Trophoblast cell (in vitro differentiated cells and primary cell): ENCODE measurements at regions not wholly inside any gene's neighbourhood (a gene's known extent, or its start where the extent isn't known, plus 50 kb on each side); places are given as distances from the start of the nearest gene placed in this dataset.

ENCODE experiments used
- DNase-seq, 2 donors: peaks; one replicate each; pipeline ENCODE4 v3.0.0-alpha.2; 2016
- H2AFZ ChIP-seq: 2 replicates; pipeline ENCODE4 v1.6.1; 2013; ENCODE audit warnings: low read length, moderate library complexity, mild to moderate bottlenecking; ENCODE audit not compliant: insufficient read depth, poor library complexity
- H2AK5ac ChIP-seq: 2 replicates; pipeline ENCODE4 v1.6.1; 2013; ENCODE audit warnings: mild to moderate bottlenecking, low read length
- H2BK120ac ChIP-seq: 2 replicates; pipeline ENCODE4 v1.6.1; 2013; ENCODE audit warnings: low read length, mild to moderate bottlenecking, moderate library complexity; ENCODE audit not compliant: insufficient read depth, poor library complexity
- H2BK12ac ChIP-seq: 2 replicates; pipeline ENCODE4 v1.6.1; 2013; ENCODE audit warnings: mild to moderate bottlenecking, low read length, moderate library complexity
- H2BK5ac ChIP-seq: 2 replicates; pipeline ENCODE4 v1.6.1; 2013; ENCODE audit warnings: low read length, low read depth, moderate library complexity, mild to moderate bottlenecking; ENCODE audit not compliant: poor library complexity
- H3K14ac ChIP-seq: 2 replicates; pipeline ENCODE4 v1.6.1; 2013; ENCODE audit warnings: mild to moderate bottlenecking, low read length
- H3K18ac ChIP-seq: 2 replicates; pipeline ENCODE4 v1.6.1; 2013; ENCODE audit warnings: mild to moderate bottlenecking, low read length
- H3K23ac ChIP-seq: 2 replicates; pipeline ENCODE4 v1.6.1; 2013; ENCODE audit warnings: low read length
- H3K27ac ChIP-seq: 2 replicates; pipeline ENCODE4 v1.5.1; 2013; ENCODE audit warnings: low read depth, mild to moderate bottlenecking, inconsistent platforms, low read length, moderate library complexity
- H3K27me3 ChIP-seq: 2 replicates; pipeline ENCODE4 v1.6.1; 2013; ENCODE audit warnings: inconsistent platforms, mild to moderate bottlenecking, low read length, moderate library complexity; ENCODE audit not compliant: insufficient read depth
- H3K36me3 ChIP-seq, 2 experiments: 1 replicate in 1 of 2; 2 replicates in 1 of 2; pipeline ENCODE4 v1.6.1; 2013; ENCODE audit warnings: low read length in 2 of 2, mild to moderate bottlenecking in 2 of 2, moderate library complexity in 1 of 2; ENCODE audit not compliant: insufficient read depth in 2 of 2, control insufficient read depth in 1 of 2
- H3K4ac ChIP-seq: 2 replicates; pipeline ENCODE4 v1.6.1; 2013; ENCODE audit warnings: low read depth, mild to moderate bottlenecking, low read length, moderate library complexity
- H3K4me1 ChIP-seq, 2 experiments: 1 replicate in 1 of 2; 2 replicates in 1 of 2; pipeline ENCODE4 v1.6.1; 2013; ENCODE audit warnings: low read length in 2 of 2, mild to moderate bottlenecking in 2 of 2, moderate library complexity in 1 of 2; ENCODE audit not compliant: insufficient read depth in 2 of 2, control insufficient read depth in 1 of 2
- H3K4me2 ChIP-seq: 2 replicates; pipeline ENCODE4 v1.6.1; 2013; ENCODE audit warnings: inconsistent platforms, mild to moderate bottlenecking, low read length, moderate library complexity
- H3K4me3 ChIP-seq: 2 replicates; pipeline ENCODE4 v1.5.1; 2013; ENCODE audit warnings: mild to moderate bottlenecking, low read depth, low read length, inconsistent platforms
- H3K79me1 ChIP-seq: one replicate; pipeline ENCODE4 v1.6.1; 2013; ENCODE audit warnings: low read length
- H3K79me2 ChIP-seq: 2 replicates; pipeline ENCODE4 v1.6.1; 2013; ENCODE audit warnings: low read length, mild to moderate bottlenecking; ENCODE audit not compliant: control insufficient read depth, insufficient read depth, poor library complexity
- H3K9ac ChIP-seq: 2 replicates; pipeline ENCODE4 v1.6.1; 2013; ENCODE audit warnings: mild to moderate bottlenecking, low read length
- H3K9me3 ChIP-seq: 2 replicates; pipeline ENCODE4 v1.6.1; 2013; ENCODE audit warnings: low read depth, mild to moderate bottlenecking, control low read depth, inconsistent platforms, low read length; ENCODE audit not compliant: insufficient read depth
- H4K12ac ChIP-seq: 2 replicates; pipeline ENCODE4 v1.6.1; 2013; ENCODE audit warnings: low read depth, mild to moderate bottlenecking, low read length, moderate library complexity
- H4K8ac ChIP-seq: 2 replicates; pipeline ENCODE4 v1.6.1; 2013; ENCODE audit warnings: low read depth, mild to moderate bottlenecking, low read length, moderate library complexity
- H4K91ac ChIP-seq: one replicate; pipeline ENCODE4 v1.6.1; 2013; ENCODE audit warnings: low read depth, mild to moderate bottlenecking, low read length, moderate library complexity
- WGBS: extraction: QIAGEN DNeasy Blood & Tissue Kit; methylation state at CpG from one replicate; pipeline ENCODE4 v1.1.7; 2013; ENCODE audit warnings: missing lambda C conversion rate; ENCODE audit not compliant: insufficient read length, insufficient coverage; ENCODE audit errors: extremely low coverage; 5-methylcytosine and 5-hydroxymethylcytosine counted together

- no peak overlapping the region for H2AK5ac ChIP-seq
- DNase-seq = no peak
- H3K36me3 ChIP-seq = no peaks in the 10 kb centered on the region
- H3K27ac ChIP-seq = no peak overlapping the region
- no peak overlapping the region for H3K4ac ChIP-seq
- no peaks in the 10 kb centered on the region for H3K27me3 ChIP-seq
- no peaks in the 10 kb centered on the region for H3K9me3 ChIP-seq
- no peak overlapping the region for H2BK5ac ChIP-seq
- H4K91ac ChIP-seq = no peak overlapping the region
- H4K12ac ChIP-seq = no peak overlapping the region
- no peak overlapping the region for H2BK120ac ChIP-seq
- no peak overlapping the region for H3K23ac ChIP-seq
- no peak overlapping the region for H3K14ac ChIP-seq
- no peaks in the 10 kb centered on the region for H3K79me1 ChIP-seq
- H3K18ac ChIP-seq = no peak overlapping the region
- no peak overlapping the region for H4K8ac ChIP-seq
- no peaks in the 10 kb centered on the region for H3K4me1 ChIP-seq
- no peaks in the 10 kb centered on the region for H3K79me2 ChIP-seq
- no peak overlapping the region for H3K4me3 ChIP-seq
- H3K4me2 ChIP-seq = no peak overlapping the region
- no peak overlapping the region for H2BK12ac ChIP-seq
- WGBS = no CpG with 5 or more reads among the region's 2 CpGs
- H3K9ac ChIP-seq = no peak overlapping the region
- H2AFZ ChIP-seq = no peak overlapping the region
Measured at GRCh38 chr6:66199171-66199570, 492.1 kb upstream of the EYS start.

GRCh38 chr6:66198062-66198624, 491.1 kb upstream of the EYS start:
- Histone ChIP-seq H3K79me2 (no peaks in the 10 kb centered on the region), H3K27me3 (no peaks in the 10 kb centered on the region), H4K12ac (no peak overlapping the region), H4K8ac (no peak overlapping the region), H2BK120ac (no peak overlapping the region), H3K14ac (no peak overlapping the region), H2AFZ (no peak overlapping the region), H2BK5ac (no peak overlapping the region), H3K79me1 (no peaks in the 10 kb centered on the region), H3K36me3 (no peaks in the 10 kb centered on the region), H3K23ac (no peak overlapping the region), H3K4ac (no peak overlapping the region), H3K18ac (no peak overlapping the region), H3K4me2 (no peak overlapping the region), H3K9me3 (no peaks in the 10 kb centered on the region), H3K4me3 (no peak overlapping the region), H3K4me1 (no peaks in the 10 kb centered on the region), H2AK5ac (no peak overlapping the region), H3K9ac (no peak overlapping the region), H3K27ac (no peak overlapping the region), H4K91ac (no peak overlapping the region), H2BK12ac (no peak overlapping the region)
- no CpG with 5 or more reads among the region's 7 CpGs for WGBS
- DNase-seq = no peak

GRCh38 chr6:66190858-66191257, 483.8 kb upstream of the EYS start:
- Histone ChIP-seq H4K12ac (no peak overlapping the region), H2AFZ (no peak overlapping the region), H3K27ac (no peak overlapping the region), H4K8ac (no peak overlapping the region), H2BK5ac (no peak overlapping the region), H3K36me3 (no peaks in the 10 kb centered on the region), H2AK5ac (no peak overlapping the region), H3K4me1 (no peaks in the 10 kb centered on the region), H2BK120ac (no peak overlapping the region), H3K4ac (no peak overlapping the region), H3K9me3 (peaks cover 2% of the 10 kb centered on the region), H3K79me1 (no peaks in the 10 kb centered on the region), H2BK12ac (no peak overlapping the region), H3K4me2 (no peak overlapping the region), H3K79me2 (no peaks in the 10 kb centered on the region), H3K4me3 (no peak overlapping the region), H3K18ac (no peak overlapping the region), H3K14ac (no peak overlapping the region), H3K23ac (no peak overlapping the region), H4K91ac (no peak overlapping the region), H3K9ac (no peak overlapping the region), H3K27me3 (no peaks in the 10 kb centered on the region)
- no CpG with 5 or more reads among the region's 5 CpGs for WGBS
- no peak for DNase-seq

GRCh38 chr6:66189915-66190314, 482.9 kb upstream of the EYS start:
- H2BK12ac ChIP-seq = no peak overlapping the region
- peaks cover 2% of the 10 kb centered on the region for H3K9me3 ChIP-seq
- H3K36me3 ChIP-seq = no peaks in the 10 kb centered on the region
- no peak overlapping the region for H2AFZ ChIP-seq
- no peaks in the 10 kb centered on the region for H3K27me3 ChIP-seq
- no peak overlapping the region for H2AK5ac ChIP-seq
- no peak overlapping the region for H2BK120ac ChIP-seq
- no peak overlapping the region for H4K91ac ChIP-seq
- no peak overlapping the region for H3K23ac ChIP-seq
- no peak overlapping the region for H3K4me2 ChIP-seq
- no peak overlapping the region for H4K12ac ChIP-seq
- H3K79me1 ChIP-seq = no peaks in the 10 kb centered on the region
- H3K27ac ChIP-seq = no peak overlapping the region
- no peaks in the 10 kb centered on the region for H3K79me2 ChIP-seq
- H3K4me3 ChIP-seq = no peak overlapping the region
- no peak overlapping the region for H3K9ac ChIP-seq
- no peak overlapping the region for H2BK5ac ChIP-seq
- H3K4ac ChIP-seq = no peak overlapping the region
- H3K18ac ChIP-seq = no peak overlapping the region
- no CpG with 5 or more reads among the region's 3 CpGs for WGBS
- DNase-seq = no peak
- H3K4me1 ChIP-seq = no peaks in the 10 kb centered on the region
- no peak overlapping the region for H4K8ac ChIP-seq
- no peak overlapping the region for H3K14ac ChIP-seq
